PC-9 (cell line): ENCODE measurements at regions not wholly inside any gene's neighbourhood (a gene's known extent, or its start where the extent isn't known, plus 50 kb on each side); places are given as distances from the start of the nearest gene placed in this dataset.
A peak's percentile ranks its signal among the peaks of the same experiment; 100 is the strongest.

ENCODE experiments used
- BruUV-seq: library from RNA; stranded (reverse); fragments of 400-500 nt; replicated peaks from 2 replicates; lab custom pipeline; 2021; lab: Mats Ljungman, UMichigan
- CTCF ChIA-PET: fragments of 300-600 bp; sonication (Branson Sonifier 250); formaldehyde crosslinking; loops from one replicate; lab custom pipeline; 2022; ENCODE audit warnings: antibody characterized with exemption; lab: Charles Lee
- POLR2A ChIA-PET: fragments of 300-600 bp; sonication (Branson Sonifier 250); formaldehyde crosslinking; loops from one replicate; lab custom pipeline; 2022; ENCODE audit warnings: antibody characterized with exemption; ENCODE audit not compliant: unreplicated experiment; lab: Charles Lee
- DNase-seq, 2 experiments: peaks; one replicate each; pipeline versions ENCODE4 v3.0.0 to v3.0.0-alpha.2; 2015 to 2022; ENCODE audit warnings: mixed read lengths in 1 of 2
- H2AFZ ChIP-seq: fragments of 200-600 bp; sonication (generic); 2 replicates; pipeline ENCODE4 v1.8.1; 2017; ENCODE audit warnings: antibody characterized with exemption
- H3F3A ChIP-seq: fragments of 200-600 bp; sonication (generic); 2 replicates; pipeline ENCODE4 v1.8.1; 2017; ENCODE audit warnings: antibody characterized with exemption, mild to moderate bottlenecking, low read depth; ENCODE audit not compliant: insufficient read depth
- H3K27ac ChIP-seq: fragments of 200-600 bp; sonication (generic); 2 replicates; pipeline ENCODE4 v1.6.1; 2016; ENCODE audit warnings: mixed run types
- H3K27me3 ChIP-seq: fragments of 200-600 bp; sonication (generic); 2 replicates; pipeline ENCODE4 v1.6.1; 2016; ENCODE audit warnings: low read depth, mixed run types; ENCODE audit not compliant: insufficient read depth
- H3K36me3 ChIP-seq: fragments of 200-600 bp; sonication (generic); 2 replicates; pipeline ENCODE4 v1.6.1; 2016; ENCODE audit warnings: low read depth, mixed run types
- H3K4me1 ChIP-seq: fragments of 200-600 bp; sonication (generic); replicated peaks from 2 replicates; pipeline ENCODE4 v1.6.1; 2016; ENCODE audit warnings: mixed run types; ENCODE audit not compliant: insufficient read depth
- H3K4me2 ChIP-seq: fragments of 200-600 bp; sonication (generic); 2 replicates; pipeline ENCODE4 v1.6.1; 2017; ENCODE audit warnings: mixed run types
- H3K4me3 ChIP-seq: fragments of 200-600 bp; sonication (generic); 2 replicates; pipeline ENCODE4 v1.6.1; 2016; ENCODE audit warnings: mixed run types
- H3K79me2 ChIP-seq: fragments of 200-600 bp; sonication (generic); 2 replicates; pipeline ENCODE4 v1.6.1; 2017; ENCODE audit warnings: low read depth, mixed run types
- H3K9me2 ChIP-seq: fragments of 200-600 bp; sonication (generic); 2 replicates; pipeline ENCODE4 v1.8.1; 2017; ENCODE audit warnings: mild to moderate bottlenecking; ENCODE audit not compliant: insufficient read depth
- H3K9me3 ChIP-seq: fragments of 200-600 bp; sonication (generic); 2 replicates; pipeline ENCODE4 v1.8.1; 2016; ENCODE audit warnings: low read depth; ENCODE audit not compliant: insufficient read depth
- H4K20me1 ChIP-seq: fragments of 200-600 bp; sonication (generic); 2 replicates; pipeline ENCODE4 v1.8.1; 2017; ENCODE audit not compliant: insufficient read depth
- CTCF ChIP-seq: fragments of 200-600 bp; sonication (generic); conservative IDR thresholded peaks from 2 replicates; pipeline ENCODE4 v1.6.1; 2017; ENCODE audit warnings: mixed run types, antibody characterized with exemption, mild to moderate bottlenecking, moderate library complexity
- EZH2 ChIP-seq: fragments of 200-600 bp; sonication (generic); IDR thresholded peaks from 2 replicates; pipeline ENCODE4 v1.8.0; 2017; ENCODE audit warnings: antibody characterized with exemption, low read depth
- intact Hi-C: fragments of 100-400 bp; cut with micrococcal nuclease; formaldehyde crosslinking; loops from one replicate; pipeline ENCODE4 v1.10.0; 2022; ENCODE audit not compliant: unreplicated experiment

- no peak overlapping the region for H3K4me3 ChIP-seq
- no peaks in the 10 kb centered on the region for H3K9me3 ChIP-seq
- H3K79me2 ChIP-seq, result no peaks in the 10 kb centered on the region
- no TSS peak for BruUV-seq
- H3K36me3 ChIP-seq, result no peaks in the 10 kb centered on the region
- no peaks in the 10 kb centered on the region for H3K4me1 ChIP-seq
- H4K20me1 ChIP-seq, result no peaks in the 10 kb centered on the region
- no peaks in the 10 kb centered on the region for H3F3A ChIP-seq
- no peak for TF ChIP-seq CTCF
- no peak for TF ChIP-seq EZH2
- no peak overlapping the region for H2AFZ ChIP-seq
- no peak overlapping the region for H3K27ac ChIP-seq
- intact Hi-C loops, result no loop called here
- CTCF ChIA-PET, result no interaction called here
- peaks cover 8% of the 10 kb centered on the region; the same call in 1 of the 2 replicates for H3K9me2 ChIP-seq
- POLR2A ChIA-PET, result no interaction called here
- no peak overlapping the region for H3K4me2 ChIP-seq
- no peaks in the 10 kb centered on the region for H3K27me3 ChIP-seq
- DNase-seq, result no peak
These were observed 362.0 kb downstream of the GPR37 start for GRCh38 chr7:124403587-124403986.

- Histone ChIP-seq H3K79me2 (no peaks in the 10 kb centered on the region), H2AFZ (no peak overlapping the region), H3K4me3 (no peak overlapping the region), H3K27ac (no peak overlapping the region), H3F3A (no peaks in the 10 kb centered on the region), H3K4me1 (no peaks in the 10 kb centered on the region), H4K20me1 (no peaks in the 10 kb centered on the region), H3K4me2 (no peak overlapping the region), H3K36me3 (no peaks in the 10 kb centered on the region), H3K9me2 (peaks cover 8% of the 10 kb centered on the region; the same call in 1 of the 2 replicates), H3K9me3 (no peaks in the 10 kb centered on the region), H3K27me3 (no peaks in the 10 kb centered on the region)
- intact Hi-C loops, result no loop called here
- TF ChIP-seq CTCF (no peak), EZH2 (no peak)
- ChIA-PET POLR2A (no interaction called here), CTCF (no interaction called here)
- DNase-seq, result no peak
- BruUV-seq, result no TSS peak
These were observed 362.5 kb downstream of the GPR37 start for GRCh38 chr7:124403112-124403511.

- H4K20me1 ChIP-seq, result no peaks in the 10 kb centered on the region
- peaks cover 8% of the 10 kb centered on the region; the same call in 1 of the 2 replicates for H3K9me2 ChIP-seq
- H3K27ac ChIP-seq, result no peak overlapping the region
- no peaks in the 10 kb centered on the region for H3K27me3 ChIP-seq
- TF ChIP-seq EZH2 (no peak), CTCF (no peak)
- CTCF ChIA-PET, result no interaction called here
- intact Hi-C loops, result no loop called here
- no peaks in the 10 kb centered on the region for H3K79me2 ChIP-seq
- peak in 1 of 2 experiments; percentile 1 for DNase-seq
- no TSS peak for BruUV-seq
- H3F3A ChIP-seq, result no peaks in the 10 kb centered on the region
- no peaks in the 10 kb centered on the region for H3K4me1 ChIP-seq
- H3K4me3 ChIP-seq, result no peak overlapping the region
- no peak overlapping the region for H2AFZ ChIP-seq
- H3K9me3 ChIP-seq, result no peaks in the 10 kb centered on the region
- no peak overlapping the region for H3K4me2 ChIP-seq
- POLR2A ChIA-PET, result no interaction called here
- H3K36me3 ChIP-seq, result no peaks in the 10 kb centered on the region
These were observed 365.7 kb downstream of the GPR37 start for GRCh38 chr7:124399941-124400340.
